ENCODE measurements at regions not wholly inside any gene's neighbourhood (a gene's known extent, or its start where the extent isn't known, plus 50 kb on each side); places are given as distances from the start of the nearest gene placed in this dataset.
"Not testable (repeated sequence)": the region's sequence is repeated elsewhere in the genome, so short reads cannot be mapped to it uniquely, and the experiment has no call there.

GRCh38 chr20:29533566-29534177 lies 1723.8 kb upstream of the DEFB115 start:
- not testable (repeated sequence) for DNase-seq (ENCODE audit: low spot score)

- DNase-seq (ENCODE audit: low spot score) = not testable (repeated sequence)
Observed at GRCh38 chr20:29566901-29567635, 1690.4 kb upstream of the DEFB115 start.

GRCh38 chr20:29567671-29568070 lies 1689.8 kb upstream of the DEFB115 start:
- DNase-seq (ENCODE audit: low spot score) = not testable (repeated sequence)

- not testable (repeated sequence) for DNase-seq (ENCODE audit: low spot score)
Observed at GRCh38 chr20:29570126-29570525, 1687.3 kb upstream of the DEFB115 start.

GRCh38 chr20:29589530-29589929 lies 1667.9 kb upstream of the DEFB115 start:
- DNase-seq (ENCODE audit: low spot score) = not testable (repeated sequence)

GRCh38 chr20:29604163-29604562 lies 1653.3 kb upstream of the DEFB115 start:
- DNase-seq (ENCODE audit: low spot score) = not testable (repeated sequence)

- not testable (repeated sequence) for DNase-seq (ENCODE audit: low spot score)
Observed at GRCh38 chr20:29606171-29606570, 1651.3 kb upstream of the DEFB115 start.

GRCh38 chr20:29629395-29629794 lies 1628.1 kb upstream of the DEFB115 start:
- not testable (repeated sequence) for DNase-seq (ENCODE audit: low spot score)

Measured in GM03348 (cell line).